Endothelial cell (in vitro differentiated cells): ENCODE measurements at regions not wholly inside any gene's neighbourhood (a gene's known extent, or its start where the extent isn't known, plus 50 kb on each side); places are given as distances from the start of the nearest gene placed in this dataset.
A peak's percentile ranks its signal among the peaks of the same experiment; 100 is the strongest.

Source experiments
- DNase-seq: peaks from one replicate; pipeline ENCODE4 v3.0.0; 2021; ENCODE audit warnings: low spot score
- H3K27ac Mint-ChIP-seq: one replicate; pipeline ENCODE4 v1.8.0; 2021; ENCODE audit warnings: mixed read lengths, inconsistent platforms; ENCODE audit not compliant: unreplicated experiment
- H3K27me3 Mint-ChIP-seq: one replicate; pipeline ENCODE4 v1.8.0; 2021; ENCODE audit warnings: mild to moderate bottlenecking, moderate library complexity, mixed read lengths, inconsistent platforms; ENCODE audit not compliant: unreplicated experiment
- H3K36me3 Mint-ChIP-seq: one replicate; pipeline ENCODE4 v1.8.0; 2021; ENCODE audit warnings: mild to moderate bottlenecking, low read depth, mixed read lengths, inconsistent platforms; ENCODE audit not compliant: unreplicated experiment
- H3K4me1 Mint-ChIP-seq: one replicate; pipeline ENCODE4 v1.8.0; 2021; ENCODE audit warnings: mild to moderate bottlenecking, mixed read lengths, inconsistent platforms; ENCODE audit not compliant: unreplicated experiment
- H3K4me3 Mint-ChIP-seq: one replicate; pipeline ENCODE4 v1.8.0; 2021; ENCODE audit warnings: mild to moderate bottlenecking, mixed read lengths, inconsistent platforms; ENCODE audit not compliant: unreplicated experiment
- H3K9me3 Mint-ChIP-seq: one replicate; pipeline ENCODE4 v1.8.0; 2021; ENCODE audit warnings: mixed read lengths, inconsistent platforms; ENCODE audit not compliant: unreplicated experiment
- CTCF ChIP-seq: fragments of 200-600 bp; sonication (generic); IDR thresholded peaks from one replicate; pipeline ENCODE4 v1.5.0; 2021; ENCODE audit warnings: antibody characterized with exemption; ENCODE audit not compliant: unreplicated experiment

- no peak for TF ChIP-seq CTCF
- Mint-ChIP-seq H3K27ac (no peak overlapping the region), H3K4me3 (no peak overlapping the region), H3K36me3 (no peaks in the 10 kb centered on the region), H3K4me1 (peaks cover 12% of the 10 kb centered on the region), H3K9me3 (no peaks in the 10 kb centered on the region), H3K27me3 (no peaks in the 10 kb centered on the region)
- no peak for DNase-seq
Observed at GRCh38 chr22:27578937-27579617, 222.5 kb downstream of the MN1 start.

- Mint-ChIP-seq H3K27ac (no peak overlapping the region), H3K4me3 (no peak overlapping the region), H3K9me3 (no peaks in the 10 kb centered on the region), H3K27me3 (peaks cover 3% of the 10 kb centered on the region), H3K36me3 (no peaks in the 10 kb centered on the region), H3K4me1 (peaks cover 7% of the 10 kb centered on the region)
- no peak for DNase-seq
- TF ChIP-seq CTCF, result no peak
Observed at GRCh38 chr22:27580311-27580897, 221.2 kb downstream of the MN1 start.

GRCh38 chr22:27581236-27581635 is 220.3 kb downstream of the MN1 start:
- H3K9me3 Mint-ChIP-seq, result no peaks in the 10 kb centered on the region
- no peaks in the 10 kb centered on the region for H3K36me3 Mint-ChIP-seq
- no peak overlapping the region for H3K4me3 Mint-ChIP-seq
- TF ChIP-seq CTCF, result no peak
- H3K27me3 Mint-ChIP-seq, result peaks cover 3% of the 10 kb centered on the region
- H3K4me1 Mint-ChIP-seq, result peaks cover 7% of the 10 kb centered on the region
- no peak for DNase-seq
- H3K27ac Mint-ChIP-seq, result no peak overlapping the region

GRCh38 chr22:27581688-27582087 is 219.9 kb downstream of the MN1 start:
- Mint-ChIP-seq H3K9me3 (no peaks in the 10 kb centered on the region), H3K27ac (no peak overlapping the region), H3K27me3 (peaks cover 3% of the 10 kb centered on the region), H3K36me3 (no peaks in the 10 kb centered on the region), H3K4me1 (peaks cover 6% of the 10 kb centered on the region), H3K4me3 (peak overlapping the region; percentile 27)
- no peak for DNase-seq
- no peak for TF ChIP-seq CTCF

- no peak for DNase-seq
- no peaks in the 10 kb centered on the region for H3K9me3 Mint-ChIP-seq
- H3K36me3 Mint-ChIP-seq, result no peaks in the 10 kb centered on the region
- no peaks in the 10 kb centered on the region for H3K4me1 Mint-ChIP-seq
- no peak overlapping the region for H3K4me3 Mint-ChIP-seq
- no peak overlapping the region for H3K27ac Mint-ChIP-seq
- H3K27me3 Mint-ChIP-seq, result peaks cover 3% of the 10 kb centered on the region
- TF ChIP-seq CTCF, result no peak
Observed at GRCh38 chr22:27583856-27584255, 217.7 kb downstream of the MN1 start.
